GM12874 (cell line): ENCODE measurements at regions not wholly inside any gene's neighbourhood (a gene's known extent, or its start where the extent isn't known, plus 50 kb on each side); places are given as distances from the start of the nearest gene placed in this dataset.

Experiments used
- TF ChIP-seq, protein P1 (sequence below): IDR thresholded peaks from 2 replicates; pipeline ENCODE4 v1.5.1; 2011; ENCODE audit warnings: low read depth, mild to moderate bottlenecking, control low read depth, low read length, moderate library complexity; ENCODE audit not compliant: insufficient read depth

DNA sequence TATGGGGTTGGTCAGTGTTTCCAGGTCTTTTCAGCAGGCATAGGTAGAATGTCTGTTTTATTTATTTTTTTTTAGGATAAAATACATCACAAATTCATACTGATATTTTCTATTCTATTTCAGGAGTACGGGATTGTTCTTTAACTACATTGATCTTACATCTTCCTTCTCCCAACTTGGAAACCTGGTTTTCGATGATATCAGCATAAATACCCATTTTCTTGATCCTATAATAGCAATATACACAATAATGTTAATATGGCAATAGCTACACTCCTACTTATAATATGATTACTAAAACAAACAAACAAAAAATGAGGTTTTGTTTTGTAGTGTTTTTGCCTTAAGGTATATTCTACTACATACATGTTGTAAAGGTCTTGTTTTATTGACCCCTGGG lies 962.4 kb upstream of the GOT2 start:
- TF ChIP-seq, protein P1, sequence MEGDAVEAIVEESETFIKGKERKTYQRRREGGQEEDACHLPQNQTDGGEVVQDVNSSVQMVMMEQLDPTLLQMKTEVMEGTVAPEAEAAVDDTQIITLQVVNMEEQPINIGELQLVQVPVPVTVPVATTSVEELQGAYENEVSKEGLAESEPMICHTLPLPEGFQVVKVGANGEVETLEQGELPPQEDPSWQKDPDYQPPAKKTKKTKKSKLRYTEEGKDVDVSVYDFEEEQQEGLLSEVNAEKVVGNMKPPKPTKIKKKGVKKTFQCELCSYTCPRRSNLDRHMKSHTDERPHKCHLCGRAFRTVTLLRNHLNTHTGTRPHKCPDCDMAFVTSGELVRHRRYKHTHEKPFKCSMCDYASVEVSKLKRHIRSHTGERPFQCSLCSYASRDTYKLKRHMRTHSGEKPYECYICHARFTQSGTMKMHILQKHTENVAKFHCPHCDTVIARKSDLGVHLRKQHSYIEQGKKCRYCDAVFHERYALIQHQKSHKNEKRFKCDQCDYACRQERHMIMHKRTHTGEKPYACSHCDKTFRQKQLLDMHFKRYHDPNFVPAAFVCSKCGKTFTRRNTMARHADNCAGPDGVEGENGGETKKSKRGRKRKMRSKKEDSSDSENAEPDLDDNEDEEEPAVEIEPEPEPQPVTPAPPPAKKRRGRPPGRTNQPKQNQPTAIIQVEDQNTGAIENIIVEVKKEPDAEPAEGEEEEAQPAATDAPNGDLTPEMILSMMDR = no peak

DNA sequence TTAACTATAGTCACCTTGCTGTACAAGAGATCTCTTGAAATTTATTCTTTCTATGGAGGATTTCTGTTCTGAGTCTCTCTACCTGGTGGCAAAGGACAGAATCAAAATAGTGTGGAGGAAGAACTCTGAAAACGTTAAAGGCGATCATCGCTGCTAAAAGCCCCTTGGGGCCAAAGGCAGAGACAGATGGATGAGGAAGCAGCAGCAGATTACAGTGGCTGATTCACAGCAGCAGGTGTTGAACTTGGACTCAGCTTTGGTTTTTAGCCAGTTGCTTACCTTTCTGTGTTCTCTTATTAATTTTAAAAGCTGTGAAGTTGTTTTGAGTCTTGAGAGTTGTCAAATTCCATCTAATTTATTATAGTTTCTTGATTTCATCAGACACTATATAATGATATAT lies 956.1 kb upstream of the GOT2 start:
- TF ChIP-seq, protein P1 = no peak

DNA sequence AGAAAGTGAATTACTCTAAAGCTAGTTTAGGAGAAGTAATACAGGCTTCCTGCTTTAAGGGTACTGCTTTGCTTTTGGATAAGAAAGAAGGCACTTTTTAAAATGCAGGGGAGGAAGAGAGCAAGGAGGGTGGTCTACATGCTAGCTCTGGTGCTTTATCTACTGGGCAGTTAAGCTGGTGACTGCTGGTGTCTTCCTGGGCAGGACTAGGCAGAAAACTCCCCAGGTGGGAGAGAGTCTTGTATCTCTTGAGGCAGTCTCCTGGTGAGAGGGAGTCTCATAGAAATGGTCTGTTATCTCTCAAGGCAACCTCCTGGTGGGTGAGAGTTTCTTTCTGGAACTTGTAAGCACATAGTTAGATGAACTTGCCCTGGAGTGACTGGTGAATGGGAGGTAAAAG lies 953.9 kb upstream of the GOT2 start:
- TF ChIP-seq, protein P1 = no peak

DNA sequence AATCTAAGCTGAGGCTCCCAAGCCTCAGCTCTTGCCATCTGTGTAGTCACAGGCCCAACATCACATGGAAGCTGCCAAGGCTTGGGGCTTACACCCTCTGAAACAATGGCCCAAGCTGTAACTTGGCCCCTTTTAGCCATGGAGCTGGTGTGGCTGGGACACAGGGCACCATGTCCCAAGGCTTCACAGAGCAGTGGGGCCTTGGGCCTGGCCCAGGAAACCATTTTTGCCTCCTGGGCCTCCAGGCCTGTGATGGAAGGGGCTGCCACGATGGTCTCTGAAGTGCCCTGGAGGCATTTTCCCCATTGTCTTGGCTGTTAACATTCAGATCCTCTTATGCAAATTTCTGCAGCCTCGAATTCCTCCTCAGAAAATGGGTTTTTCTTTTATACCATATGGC lies 952.3 kb upstream of the GOT2 start:
- TF ChIP-seq, protein P1 = no peak

DNA sequence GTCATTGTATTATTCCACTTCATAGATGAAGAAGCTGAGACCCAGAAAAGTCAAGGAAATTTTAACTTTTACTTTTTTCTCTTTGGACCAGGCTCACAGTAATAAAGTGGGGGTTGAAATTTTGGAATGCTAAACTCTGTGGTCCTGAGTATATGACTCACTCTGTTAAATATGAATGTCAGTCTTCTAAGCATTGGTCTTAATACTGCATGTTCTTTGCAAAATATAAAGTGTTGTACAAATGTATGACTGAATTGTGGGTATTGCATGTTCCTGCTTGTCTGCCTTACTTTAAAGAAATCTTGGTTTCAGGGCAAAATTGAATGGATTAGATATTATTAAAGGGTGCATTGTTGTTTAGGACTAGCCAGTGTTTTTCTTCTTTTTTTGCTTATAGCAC lies 950.8 kb upstream of the GOT2 start:
- TF ChIP-seq, protein P1 = no peak

DNA sequence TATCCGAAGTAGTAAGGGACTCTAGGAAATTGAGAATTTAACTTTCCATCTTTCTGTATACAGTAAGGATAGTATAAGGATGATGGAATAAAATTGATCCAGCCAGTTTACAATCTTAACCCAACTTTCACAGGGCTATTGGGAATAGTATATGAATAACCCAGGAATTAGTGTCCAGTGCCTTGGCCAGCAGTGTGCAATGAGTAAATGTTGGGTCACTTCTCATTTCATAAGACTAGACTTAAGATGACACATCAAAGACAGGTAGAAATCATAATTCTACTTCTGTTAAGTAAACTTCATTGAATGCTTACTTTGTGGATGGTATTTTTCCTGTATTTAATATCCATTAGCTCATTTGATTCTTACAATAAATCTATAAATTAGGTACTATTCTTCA lies 949.6 kb upstream of the GOT2 start:
- TF ChIP-seq, protein P1 = no peak

DNA sequence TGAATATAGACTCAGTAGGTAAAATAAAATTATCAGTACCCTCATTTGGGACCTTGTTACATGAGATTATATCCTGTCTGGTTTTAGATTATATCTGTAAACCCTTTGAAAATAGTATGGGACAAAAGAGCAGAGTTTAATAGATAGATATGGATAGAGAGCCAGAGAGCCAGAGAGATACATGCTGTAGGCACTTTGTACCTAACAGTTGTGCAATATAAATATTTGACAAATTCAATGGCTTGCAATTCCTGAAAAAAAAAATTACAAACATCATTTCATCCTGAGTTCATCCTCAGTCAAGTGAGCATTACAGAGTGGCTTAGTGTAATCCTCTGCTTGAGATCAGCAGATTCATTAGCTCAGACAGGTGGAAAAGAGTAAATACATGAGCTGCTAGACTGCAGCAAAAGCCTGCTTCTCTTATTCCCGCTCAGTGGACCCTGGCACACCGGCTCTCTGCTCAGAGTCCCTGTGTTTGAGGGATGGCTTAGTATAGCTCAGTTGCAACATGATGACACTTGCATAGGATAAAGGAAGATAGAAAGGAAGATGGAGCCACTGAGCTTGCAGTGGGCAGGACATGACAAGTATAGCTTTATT lies 931.6 kb upstream of the GOT2 start:
- TF ChIP-seq, protein P1 = no peak
